ENCODE measurements at regions not wholly inside any gene's neighbourhood (a gene's known extent, or its start where the extent isn't known, plus 50 kb on each side); places are given as distances from the start of the nearest gene placed in this dataset.

- no peak for TF ChIP-seq CTCF (IDR thresholded peaks at IDR 0.05; ENCODE audit: low read depth, low read length)
- no peak for TF ChIP-seq POLR2A (IDR thresholded peaks at IDR 0.05; ENCODE audit: extremely low read depth, insufficient read length)
Measured at GRCh38 chr1:184911830-184912229, 62.5 kb downstream of the NIBAN1 start.
